WTC11 (cell line): ENCODE measurements at regions not wholly inside any gene's neighbourhood (a gene's known extent, or its start where the extent isn't known, plus 50 kb on each side); places are given as distances from the start of the nearest gene placed in this dataset.

Source experiments
- CTCF ChIP-seq: fragments of 200-600 bp; IDR thresholded peaks from 2 replicates; pipeline ENCODE4 v1.8.0; 2022; ENCODE audit warnings: antibody characterized with exemption
- ELF4 ChIP-seq: sonication (generic); formaldehyde crosslinking; IDR thresholded peaks from 2 replicates; pipeline ENCODE4 v1.8.1; 2022; ENCODE audit warnings: low read depth, mild to moderate bottlenecking, moderate library complexity, missing genetic modification reagents
- FOXJ3 ChIP-seq: sonication (generic); formaldehyde crosslinking; IDR thresholded peaks from 2 replicates; pipeline ENCODE4 v1.9.0; 2021; ENCODE audit warnings: missing genetic modification reagents, mild to moderate bottlenecking, borderline replicate concordance
- JUN ChIP-seq: sonication (generic); formaldehyde crosslinking; IDR thresholded peaks from 2 replicates; pipeline ENCODE4 v1.8.0; 2023; ENCODE audit warnings: mild to moderate bottlenecking, missing genetic modification reagents
- KAT7 ChIP-seq: sonication (generic); formaldehyde crosslinking; IDR thresholded peaks from 2 replicates; pipeline ENCODE4 v1.8.1; 2023; ENCODE audit warnings: missing genetic modification reagents, mild to moderate bottlenecking, borderline replicate concordance
- SOX15 ChIP-seq: fragments of 250-450 bp; sonication (Bioruptor Pico); IDR thresholded peaks from 2 replicates; pipeline ENCODE4 v1.9.0; 2021; ENCODE audit warnings: mild to moderate bottlenecking
- SP1 ChIP-seq: sonication (generic); formaldehyde crosslinking; conservative IDR thresholded peaks from 2 replicates; pipeline ENCODE4 v1.8.1; 2022; ENCODE audit warnings: missing genetic modification reagents
- TEAD4 ChIP-seq: sonication (generic); formaldehyde crosslinking; IDR thresholded peaks from 2 replicates; pipeline ENCODE4 v1.8.0; 2022; ENCODE audit warnings: mild to moderate bottlenecking, missing genetic modification reagents
- TF ChIP-seq, protein P1 (sequence below): fragments of 250-450 bp; sonication (Bioruptor Pico); IDR thresholded peaks from 2 replicates; pipeline ENCODE4 v2.1.2; 2022; ENCODE audit warnings: mild to moderate bottlenecking, moderate library complexity

GRCh38 chr5:129342796-129343195, 117.3 kb upstream of the ADAMTS19 start:
- TF ChIP-seq CTCF (no peak), SP1 (CRISPR knock-in tag) (no peak), ELF4 (CRISPR knock-in tag) (no peak), FOXJ3 (no peak), TEAD4 (CRISPR knock-in tag) (no peak), JUN (CRISPR knock-in tag) (no peak), SOX15 (no peak), KAT7 (CRISPR knock-in tag) (no peak)
- TF ChIP-seq, protein P1, sequence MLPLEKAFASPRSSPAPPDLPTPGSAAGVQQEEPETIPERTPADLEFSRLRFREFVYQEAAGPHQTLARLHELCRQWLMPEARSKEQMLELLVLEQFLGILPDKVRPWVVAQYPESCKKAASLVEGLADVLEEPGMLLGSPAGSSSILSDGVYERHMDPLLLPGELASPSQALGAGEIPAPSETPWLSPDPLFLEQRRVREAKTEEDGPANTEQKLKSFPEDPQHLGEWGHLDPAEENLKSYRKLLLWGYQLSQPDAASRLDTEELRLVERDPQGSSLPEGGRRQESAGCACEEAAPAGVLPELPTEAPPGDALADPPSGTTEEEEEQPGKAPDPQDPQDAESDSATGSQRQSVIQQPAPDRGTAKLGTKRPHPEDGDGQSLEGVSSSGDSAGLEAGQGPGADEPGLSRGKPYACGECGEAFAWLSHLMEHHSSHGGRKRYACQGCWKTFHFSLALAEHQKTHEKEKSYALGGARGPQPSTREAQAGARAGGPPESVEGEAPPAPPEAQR (CRISPR knock-in tag) = no peak
